Activated T-helper 1 cell treated with anti-CD3 and anti-CD28 coated beads, Interleukin-12 subunit alpha, Interleukin-12 subunit beta, Interleukin-2, Interleukin-4 antibody, amounts not matched to agents 30 ng/mL and 10 ng/mL and 1 ng/mL, durations not matched to agents 14 hours and 24 hours and 36 hours (primary cell): ENCODE measurements at regions not wholly inside any gene's neighbourhood (a gene's known extent, or its start where the extent isn't known, plus 50 kb on each side); places are given as distances from the start of the nearest gene placed in this dataset.

Experiments
- DNase-seq: peaks from one replicate; pipeline ENCODE4 v3.0.0; 2021; ENCODE audit warnings: low spot score
- H3K27ac Mint-ChIP-seq: one replicate; pipeline ENCODE4 v1.8.0; 2021; ENCODE audit warnings: mild to moderate bottlenecking, mixed read lengths
- H3K27me3 Mint-ChIP-seq: one replicate; pipeline ENCODE4 v1.8.0; 2022; ENCODE audit warnings: mild to moderate bottlenecking, moderate library complexity, mixed read lengths; ENCODE audit not compliant: insufficient read depth
- H3K36me3 Mint-ChIP-seq: one replicate; pipeline ENCODE4 v1.8.0; 2021; ENCODE audit warnings: low read depth, mixed read lengths
- H3K4me1 Mint-ChIP-seq: one replicate; pipeline ENCODE4 v1.8.0; 2021; ENCODE audit warnings: low read depth, mixed read lengths
- H3K4me3 Mint-ChIP-seq: one replicate; pipeline ENCODE4 v1.8.0; 2021; ENCODE audit warnings: mild to moderate bottlenecking, moderate library complexity, mixed read lengths
- H3K9me3 Mint-ChIP-seq: one replicate; pipeline ENCODE4 v1.8.0; 2021; ENCODE audit warnings: mixed read lengths
- intact Hi-C: fragments of 100-400 bp; cut with micrococcal nuclease; formaldehyde crosslinking; loops from one replicate; pipeline ENCODE4 v1.15.1; 2024

DNA sequence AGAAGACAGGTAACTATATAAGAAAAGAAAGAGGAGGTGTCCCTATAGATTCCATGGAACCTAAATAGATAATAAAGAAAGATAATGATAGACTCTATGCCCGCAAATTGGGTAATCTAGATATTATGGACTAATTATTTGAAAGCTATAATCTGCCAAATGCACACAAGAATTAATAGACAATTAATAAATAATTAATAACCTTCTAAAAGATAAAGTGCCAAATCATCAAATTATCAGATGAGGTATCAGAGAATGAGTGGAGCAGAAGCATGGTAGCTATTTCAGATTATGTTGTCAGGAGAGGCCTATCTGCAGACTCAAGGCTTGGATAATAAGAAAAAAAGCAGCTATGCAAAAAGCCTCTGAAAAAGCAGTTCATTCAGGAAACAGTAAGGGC is 1120.8 kb downstream of the PLA2G4A start:
- Mint-ChIP-seq H3K36me3 (no peaks in the 10 kb centered on the region), H3K27me3 (no peaks in the 10 kb centered on the region), H3K4me1 (no peaks in the 10 kb centered on the region), H3K4me3 (no peak overlapping the region), H3K9me3 (peaks cover 22% of the 10 kb centered on the region), H3K27ac (no peak overlapping the region)
- no peak for DNase-seq
- intact Hi-C loops = no loop called here

- no peak for DNase-seq
- Mint-ChIP-seq H3K27ac (no peak overlapping the region), H3K36me3 (no peaks in the 10 kb centered on the region), H3K4me1 (no peaks in the 10 kb centered on the region), H3K27me3 (no peaks in the 10 kb centered on the region), H3K4me3 (no peak overlapping the region), H3K9me3 (peaks cover 17% of the 10 kb centered on the region)
- intact Hi-C loops = no loop called here
Observed at GRCh38 chr1:187951817-187952216, 1123.1 kb downstream of the PLA2G4A start.

DNA sequence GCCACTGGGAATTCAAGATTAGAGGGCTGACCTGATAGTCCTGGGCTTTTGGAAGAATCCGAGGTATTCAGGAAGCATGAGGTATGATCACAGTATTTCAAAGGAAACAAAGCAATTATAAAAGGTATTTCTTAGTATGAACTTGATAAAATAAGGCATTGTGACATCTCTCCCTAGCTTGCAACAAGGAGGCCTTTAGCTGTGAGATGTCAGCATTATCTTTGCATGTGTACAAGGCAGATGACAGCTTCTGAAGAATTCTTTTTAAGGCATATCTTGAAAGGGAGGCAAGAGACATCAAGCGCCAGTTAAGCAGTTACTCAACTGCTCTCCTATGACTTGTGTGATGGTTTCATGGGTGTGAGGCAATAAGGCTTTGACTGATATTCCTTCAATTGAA is 1123.7 kb downstream of the PLA2G4A start:
- intact Hi-C loops = no loop called here
- no peak overlapping the region for H3K27ac Mint-ChIP-seq
- H3K9me3 Mint-ChIP-seq = peaks cover 14% of the 10 kb centered on the region
- DNase-seq = no peak
- H3K4me3 Mint-ChIP-seq = no peak overlapping the region
- no peaks in the 10 kb centered on the region for H3K36me3 Mint-ChIP-seq
- no peaks in the 10 kb centered on the region for H3K4me1 Mint-ChIP-seq
- H3K27me3 Mint-ChIP-seq = no peaks in the 10 kb centered on the region

- Mint-ChIP-seq H3K27me3 (no peaks in the 10 kb centered on the region), H3K4me3 (no peak overlapping the region), H3K9me3 (peaks cover 9% of the 10 kb centered on the region), H3K27ac (no peak overlapping the region), H3K4me1 (no peaks in the 10 kb centered on the region), H3K36me3 (no peaks in the 10 kb centered on the region)
- intact Hi-C loops = no loop called here
- no peak for DNase-seq
Observed at GRCh38 chr1:187956975-187957374, 1128.2 kb downstream of the PLA2G4A start.

DNA sequence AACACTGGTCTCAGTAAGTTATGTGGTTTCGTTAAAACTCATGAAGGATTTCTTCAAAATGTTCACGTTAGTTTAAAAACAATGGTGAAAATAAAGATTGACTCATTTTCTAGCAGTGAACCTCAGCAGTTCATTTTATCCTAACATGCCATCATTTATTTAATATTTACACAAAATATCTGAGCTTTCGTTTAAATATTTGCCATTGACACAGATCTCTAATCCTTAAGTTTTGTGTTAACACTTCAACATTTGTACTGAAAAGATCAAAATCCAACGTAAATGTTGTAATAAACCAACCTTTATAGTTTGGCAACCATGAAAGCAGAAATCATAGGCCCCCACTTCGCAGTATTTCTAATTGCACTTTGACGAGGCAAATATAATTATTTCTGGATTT is 1129.5 kb downstream of the PLA2G4A start:
- Mint-ChIP-seq H3K27ac (no peak overlapping the region), H3K4me3 (no peak overlapping the region), H3K27me3 (no peaks in the 10 kb centered on the region), H3K9me3 (no peaks in the 10 kb centered on the region), H3K4me1 (no peaks in the 10 kb centered on the region), H3K36me3 (no peaks in the 10 kb centered on the region)
- DNase-seq = no peak
- intact Hi-C loops = no loop called here

DNA sequence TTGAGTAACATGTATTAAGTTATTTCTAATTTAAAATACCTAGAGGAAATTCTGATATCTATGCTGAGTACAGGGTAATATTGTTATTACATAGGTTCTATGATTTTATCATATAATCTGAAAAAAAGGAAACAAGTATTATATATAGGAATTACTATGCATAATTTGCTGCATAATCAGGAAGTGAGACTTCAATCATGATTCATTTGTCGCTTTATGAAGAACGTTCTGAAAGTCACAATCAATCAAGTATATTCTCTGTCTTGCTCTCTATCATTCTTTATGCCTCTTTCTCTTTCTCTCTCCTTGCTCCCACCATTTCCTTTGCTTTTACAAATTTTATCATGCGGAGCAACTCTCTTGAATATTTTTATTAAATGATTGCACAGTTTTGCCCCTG is 1130.3 kb downstream of the PLA2G4A start:
- H3K4me3 Mint-ChIP-seq = no peak overlapping the region
- H3K27ac Mint-ChIP-seq = no peak overlapping the region
- no peaks in the 10 kb centered on the region for H3K27me3 Mint-ChIP-seq
- no peak for DNase-seq
- no peaks in the 10 kb centered on the region for H3K4me1 Mint-ChIP-seq
- H3K36me3 Mint-ChIP-seq = no peaks in the 10 kb centered on the region
- intact Hi-C loops = no loop called here
- H3K9me3 Mint-ChIP-seq = no peaks in the 10 kb centered on the region

DNA sequence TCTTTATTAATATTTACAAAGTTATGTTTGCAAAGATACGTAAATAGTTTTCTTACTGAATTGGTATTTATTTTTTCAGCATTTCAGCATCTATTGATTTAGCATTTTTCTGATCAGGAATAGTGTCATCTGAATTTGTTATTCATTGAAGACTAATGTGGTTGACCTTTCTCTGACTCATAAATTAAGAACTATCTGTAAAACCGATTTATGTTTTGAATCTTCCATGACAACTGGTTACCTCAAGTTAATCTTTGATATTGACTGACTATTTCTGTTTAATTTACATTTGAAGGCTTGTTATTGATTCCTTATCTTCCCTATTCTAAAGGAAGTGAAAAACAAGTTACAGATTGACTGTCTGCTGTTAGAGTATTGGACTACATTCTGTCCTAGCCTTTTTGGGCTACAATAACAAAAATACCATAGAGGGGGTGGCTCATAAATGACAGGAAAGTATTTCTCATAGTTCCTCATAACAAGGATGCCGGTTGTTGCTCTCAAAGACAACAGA is 1131.4 kb downstream of the PLA2G4A start:
- Mint-ChIP-seq H3K9me3 (no peaks in the 10 kb centered on the region), H3K27ac (no peak overlapping the region), H3K36me3 (no peaks in the 10 kb centered on the region), H3K4me1 (no peaks in the 10 kb centered on the region), H3K27me3 (no peaks in the 10 kb centered on the region), H3K4me3 (no peak overlapping the region)
- no peak for DNase-seq
- intact Hi-C loops = no loop called here

GRCh38 chr1:187961895-187962294 is 1133.1 kb downstream of the PLA2G4A start:
- Mint-ChIP-seq H3K27ac (no peak overlapping the region), H3K27me3 (no peaks in the 10 kb centered on the region), H3K4me3 (no peak overlapping the region), H3K9me3 (no peaks in the 10 kb centered on the region), H3K36me3 (no peaks in the 10 kb centered on the region), H3K4me1 (no peaks in the 10 kb centered on the region)
- intact Hi-C loops = no loop called here
- DNase-seq = no peak

- H3K9me3 Mint-ChIP-seq = no peaks in the 10 kb centered on the region
- no peaks in the 10 kb centered on the region for H3K27me3 Mint-ChIP-seq
- no peak for DNase-seq
- no peak overlapping the region for H3K27ac Mint-ChIP-seq
- no peak overlapping the region for H3K4me3 Mint-ChIP-seq
- no peaks in the 10 kb centered on the region for H3K36me3 Mint-ChIP-seq
- intact Hi-C loops = no loop called here
- no peaks in the 10 kb centered on the region for H3K4me1 Mint-ChIP-seq
Observed at GRCh38 chr1:187971851-187972250, 1143.1 kb downstream of the PLA2G4A start.

- H3K36me3 Mint-ChIP-seq = no peaks in the 10 kb centered on the region
- peaks cover 6% of the 10 kb centered on the region for H3K9me3 Mint-ChIP-seq
- no peak overlapping the region for H3K27ac Mint-ChIP-seq
- intact Hi-C loops = no loop called here
- no peak for DNase-seq
- H3K4me3 Mint-ChIP-seq = no peak overlapping the region
- no peaks in the 10 kb centered on the region for H3K27me3 Mint-ChIP-seq
- no peaks in the 10 kb centered on the region for H3K4me1 Mint-ChIP-seq
Observed at GRCh38 chr1:187977298-187977697, 1148.5 kb downstream of the PLA2G4A start.

- no peak overlapping the region for H3K4me3 Mint-ChIP-seq
- H3K9me3 Mint-ChIP-seq = no peaks in the 10 kb centered on the region
- no peaks in the 10 kb centered on the region for H3K36me3 Mint-ChIP-seq
- intact Hi-C loops = no loop called here
- no peak overlapping the region for H3K27ac Mint-ChIP-seq
- no peaks in the 10 kb centered on the region for H3K4me1 Mint-ChIP-seq
- no peaks in the 10 kb centered on the region for H3K27me3 Mint-ChIP-seq
- no peak for DNase-seq
Observed at GRCh38 chr1:187985145-187985896, 1156.6 kb downstream of the PLA2G4A start.

DNA sequence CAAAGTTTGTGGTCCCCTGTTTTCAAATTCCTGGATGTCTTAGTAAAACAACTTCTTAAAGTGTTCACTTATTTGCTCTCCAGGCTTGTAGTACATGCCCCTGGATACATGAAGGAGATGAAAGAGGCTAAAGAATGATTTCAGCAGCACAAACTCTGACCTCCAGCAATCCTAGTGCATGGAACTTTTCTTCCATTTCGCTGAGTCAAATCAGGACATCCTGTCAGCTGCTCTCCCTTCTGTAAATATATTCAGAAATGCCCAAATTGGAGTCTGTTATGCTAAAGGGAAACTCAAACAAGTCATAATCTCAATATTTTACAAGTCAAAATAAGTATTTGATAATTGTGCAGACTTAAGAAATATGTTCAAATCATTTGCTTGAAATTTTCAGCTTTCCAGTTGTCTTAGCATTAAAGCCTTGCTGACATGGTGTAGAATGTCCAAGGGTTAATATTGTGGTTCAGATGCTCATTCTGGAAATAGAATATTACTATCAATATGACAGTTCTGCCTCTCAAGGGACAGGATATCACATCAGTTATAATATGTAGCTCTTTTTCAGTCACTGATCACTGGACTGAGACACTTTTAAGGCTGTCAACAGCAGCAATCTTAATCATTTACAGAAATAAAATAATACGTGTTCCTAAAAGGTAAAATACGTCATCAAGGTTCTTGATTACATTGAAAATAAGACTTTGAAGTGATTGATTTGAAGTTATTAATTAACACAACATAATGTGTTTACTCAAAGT is 1157.3 kb downstream of the PLA2G4A start:
- no peak overlapping the region for H3K27ac Mint-ChIP-seq
- H3K9me3 Mint-ChIP-seq = no peaks in the 10 kb centered on the region
- H3K36me3 Mint-ChIP-seq = no peaks in the 10 kb centered on the region
- H3K27me3 Mint-ChIP-seq = no peaks in the 10 kb centered on the region
- DNase-seq = no peak
- intact Hi-C loops = no loop called here
- no peaks in the 10 kb centered on the region for H3K4me1 Mint-ChIP-seq
- H3K4me3 Mint-ChIP-seq = no peak overlapping the region

- Mint-ChIP-seq H3K4me3 (no peak overlapping the region), H3K27me3 (no peaks in the 10 kb centered on the region), H3K36me3 (no peaks in the 10 kb centered on the region), H3K27ac (no peak overlapping the region), H3K9me3 (no peaks in the 10 kb centered on the region), H3K4me1 (no peaks in the 10 kb centered on the region)
- intact Hi-C loops = no loop called here
- no peak for DNase-seq
Observed at GRCh38 chr1:187987236-187987776, 1158.6 kb downstream of the PLA2G4A start.
